AG04450 (cell line): ENCODE measurements at regions not wholly inside any gene's neighbourhood (a gene's known extent, or its start where the extent isn't known, plus 50 kb on each side); places are given as distances from the start of the nearest gene placed in this dataset.

ENCODE experiments used
- CTCF ChIA-PET: fragments of 300-600, 350-600 bp; formaldehyde crosslinking; extraction: SDS; loops from one replicate; lab custom pipeline; 2022; ENCODE audit warnings: antibody characterized with exemption, inconsistent platforms; lab: Charles Lee
- POLR2A ChIA-PET: fragments of 350-600 bp; formaldehyde crosslinking; extraction: SDS; loops from one replicate; lab custom pipeline; 2021; ENCODE audit warnings: antibody characterized with exemption, inconsistent platforms; lab: Yijun Ruan, JAX
- DNase-seq: peaks from one replicate; pipeline ENCODE4 v3.0.0-alpha.2; 2011; ENCODE audit warnings: low read depth, low spot score
- H3K27ac ChIP-seq: one replicate; pipeline ENCODE4 v1.5.1; 2012; ENCODE audit warnings: low read depth, low read length, control low read depth
- H3K27me3 ChIP-seq: one replicate; pipeline ENCODE4 v1.6.0; 2012; ENCODE audit warnings: low read length; ENCODE audit not compliant: control insufficient read depth, insufficient read depth
- H3K4me3 ChIP-seq: 2 replicates; pipeline ENCODE4 v1.5.1; 2011; ENCODE audit warnings: mild to moderate bottlenecking, low read depth, low read length, control low read depth
- H3K9me3 ChIP-seq: 2 replicates; pipeline ENCODE4 v1.5.1; 2012; ENCODE audit warnings: low read length; ENCODE audit not compliant: control insufficient read depth, insufficient read depth
- TF ChIP-seq, protein P1 (sequence below): IDR thresholded peaks from 2 replicates; pipeline ENCODE4 v1.5.1; 2011; ENCODE audit warnings: low read depth, low read length, control low read depth, inconsistent platforms

DNA sequence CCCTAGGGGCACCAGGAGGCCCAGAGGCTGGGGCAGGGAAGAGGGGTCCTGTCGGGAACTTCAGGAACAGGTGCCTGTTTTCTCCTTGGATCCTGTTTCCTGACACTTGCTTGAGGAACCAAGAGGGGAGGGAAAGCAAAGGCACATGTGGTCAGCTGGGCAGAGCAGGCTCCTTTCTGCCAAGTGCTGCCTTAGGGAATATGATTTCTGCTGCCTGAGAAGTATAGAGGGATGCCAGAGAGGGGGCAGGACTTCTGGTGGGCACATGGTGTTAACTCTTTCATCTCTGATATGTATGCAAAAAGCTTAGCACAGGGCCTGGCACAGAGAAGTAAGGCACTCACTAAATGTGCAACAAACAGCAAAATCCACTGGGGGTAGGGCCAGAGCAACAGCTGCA, 51.2 kb upstream of the PJA1 start:
- Histone ChIP-seq H3K27me3 (no peaks in the 10 kb centered on the region), H3K9me3 (no peaks in the 10 kb centered on the region), H3K27ac (no peak overlapping the region), H3K4me3 (no peak overlapping the region)
- TF ChIP-seq, protein P1, sequence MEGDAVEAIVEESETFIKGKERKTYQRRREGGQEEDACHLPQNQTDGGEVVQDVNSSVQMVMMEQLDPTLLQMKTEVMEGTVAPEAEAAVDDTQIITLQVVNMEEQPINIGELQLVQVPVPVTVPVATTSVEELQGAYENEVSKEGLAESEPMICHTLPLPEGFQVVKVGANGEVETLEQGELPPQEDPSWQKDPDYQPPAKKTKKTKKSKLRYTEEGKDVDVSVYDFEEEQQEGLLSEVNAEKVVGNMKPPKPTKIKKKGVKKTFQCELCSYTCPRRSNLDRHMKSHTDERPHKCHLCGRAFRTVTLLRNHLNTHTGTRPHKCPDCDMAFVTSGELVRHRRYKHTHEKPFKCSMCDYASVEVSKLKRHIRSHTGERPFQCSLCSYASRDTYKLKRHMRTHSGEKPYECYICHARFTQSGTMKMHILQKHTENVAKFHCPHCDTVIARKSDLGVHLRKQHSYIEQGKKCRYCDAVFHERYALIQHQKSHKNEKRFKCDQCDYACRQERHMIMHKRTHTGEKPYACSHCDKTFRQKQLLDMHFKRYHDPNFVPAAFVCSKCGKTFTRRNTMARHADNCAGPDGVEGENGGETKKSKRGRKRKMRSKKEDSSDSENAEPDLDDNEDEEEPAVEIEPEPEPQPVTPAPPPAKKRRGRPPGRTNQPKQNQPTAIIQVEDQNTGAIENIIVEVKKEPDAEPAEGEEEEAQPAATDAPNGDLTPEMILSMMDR = no peak
- ChIA-PET POLR2A (no interaction called here), CTCF (no interaction called here)
- DNase-seq = no peak

DNA sequence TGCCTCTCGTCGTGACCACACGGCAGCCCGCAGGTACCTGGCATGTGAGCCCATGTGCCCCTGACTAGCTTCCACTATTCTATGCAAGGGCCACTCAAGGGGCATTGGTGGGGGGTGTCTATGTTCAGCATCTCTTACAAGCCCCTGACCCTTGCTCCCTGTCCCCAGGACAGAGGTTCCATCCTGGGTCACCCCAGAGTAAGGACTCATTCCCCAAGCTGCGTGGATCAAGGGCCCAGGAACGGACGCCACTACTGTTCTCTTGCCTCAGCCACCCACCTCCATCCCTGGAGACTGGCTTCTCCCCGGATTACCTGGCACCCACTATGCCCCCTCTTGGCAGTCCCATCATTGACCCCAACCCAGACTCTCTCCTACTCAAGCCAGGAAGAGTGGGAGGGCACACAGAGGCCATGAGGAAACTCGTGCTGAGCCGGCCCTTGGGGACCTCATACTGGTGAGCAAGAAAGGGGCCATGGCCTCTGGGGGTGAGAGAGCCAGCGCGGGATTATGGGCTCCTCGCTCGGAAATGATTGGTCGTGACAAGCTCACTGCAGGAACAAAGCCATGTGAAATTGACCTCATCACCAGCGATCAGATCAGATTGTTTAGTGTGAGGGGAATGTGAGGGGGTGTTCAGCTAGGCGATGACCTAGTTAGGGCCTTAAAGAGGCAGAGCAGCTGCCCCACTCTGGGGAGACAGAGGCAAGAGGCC, 50.1 kb upstream of the PJA1 start:
- CTCF ChIA-PET = interaction anchor here (0.8 kb wide), 1 partner anchor 388 kb away, joined by 3 read pairs; no protein-coding TSS in a partner anchor
- H3K27me3 ChIP-seq = no peaks in the 10 kb centered on the region

More for the DNA sequence above, 50.1 kb upstream of the PJA1 start:
- Histone ChIP-seq H3K4me3 (no peak overlapping the region), H3K27ac (no peak overlapping the region), H3K9me3 (no peaks in the 10 kb centered on the region)
- no peak for DNase-seq
- TF ChIP-seq, protein P1 = no peak
- POLR2A ChIA-PET = no interaction called here
